ENCODE measurements at regions not wholly inside any gene's neighbourhood (a gene's known extent, or its start where the extent isn't known, plus 50 kb on each side); places are given as distances from the start of the nearest gene placed in this dataset.

- Histone ChIP-seq H3K27me3 (ENCODE audit: control insufficient read depth, insufficient read depth, low read length) (no peaks in the 10 kb centered on the region), H3K4me3 (ENCODE audit: low read depth, low read length) (no peak overlapping the region), H3K36me3 (ENCODE audit: control insufficient read depth, insufficient read depth, low read length) (no peaks in the 10 kb centered on the region)
- DNase-seq (ENCODE audit: low read depth) (no peak), FAIRE-seq (no peak)
- TF ChIP-seq, protein P1, sequence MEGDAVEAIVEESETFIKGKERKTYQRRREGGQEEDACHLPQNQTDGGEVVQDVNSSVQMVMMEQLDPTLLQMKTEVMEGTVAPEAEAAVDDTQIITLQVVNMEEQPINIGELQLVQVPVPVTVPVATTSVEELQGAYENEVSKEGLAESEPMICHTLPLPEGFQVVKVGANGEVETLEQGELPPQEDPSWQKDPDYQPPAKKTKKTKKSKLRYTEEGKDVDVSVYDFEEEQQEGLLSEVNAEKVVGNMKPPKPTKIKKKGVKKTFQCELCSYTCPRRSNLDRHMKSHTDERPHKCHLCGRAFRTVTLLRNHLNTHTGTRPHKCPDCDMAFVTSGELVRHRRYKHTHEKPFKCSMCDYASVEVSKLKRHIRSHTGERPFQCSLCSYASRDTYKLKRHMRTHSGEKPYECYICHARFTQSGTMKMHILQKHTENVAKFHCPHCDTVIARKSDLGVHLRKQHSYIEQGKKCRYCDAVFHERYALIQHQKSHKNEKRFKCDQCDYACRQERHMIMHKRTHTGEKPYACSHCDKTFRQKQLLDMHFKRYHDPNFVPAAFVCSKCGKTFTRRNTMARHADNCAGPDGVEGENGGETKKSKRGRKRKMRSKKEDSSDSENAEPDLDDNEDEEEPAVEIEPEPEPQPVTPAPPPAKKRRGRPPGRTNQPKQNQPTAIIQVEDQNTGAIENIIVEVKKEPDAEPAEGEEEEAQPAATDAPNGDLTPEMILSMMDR (IDR thresholded peaks at IDR 0.05; ENCODE audit: insufficient read depth, low read length, severe bottlenecking) = no peak
Measured at GRCh38 chr12:82209533-82209932, 148.7 kb downstream of the CCDC59 start.

- Histone ChIP-seq H3K4me3 (ENCODE audit: low read depth, low read length) (no peak overlapping the region), H3K27me3 (ENCODE audit: control insufficient read depth, insufficient read depth, low read length) (no peaks in the 10 kb centered on the region), H3K36me3 (ENCODE audit: control insufficient read depth, insufficient read depth, low read length) (no peaks in the 10 kb centered on the region)
- TF ChIP-seq, protein P1 (IDR thresholded peaks at IDR 0.05; ENCODE audit: insufficient read depth, low read length, severe bottlenecking) = no peak
- DNase-seq (ENCODE audit: low read depth) (peak; percentile 23), FAIRE-seq (no peak)
Measured at GRCh38 chr12:82207556-82207955, 150.6 kb downstream of the CCDC59 start.

- peak; percentile 33 for DNase-seq (ENCODE audit: low read depth)
- TF ChIP-seq, protein P1 (IDR thresholded peaks at IDR 0.05; ENCODE audit: insufficient read depth, low read length, severe bottlenecking) = no peak
- no peaks in the 10 kb centered on the region for H3K27me3 ChIP-seq (ENCODE audit: control insufficient read depth, insufficient read depth, low read length)
Measured at GRCh38 chr12:82203086-82203485, 155.1 kb downstream of the CCDC59 start.

DNA sequence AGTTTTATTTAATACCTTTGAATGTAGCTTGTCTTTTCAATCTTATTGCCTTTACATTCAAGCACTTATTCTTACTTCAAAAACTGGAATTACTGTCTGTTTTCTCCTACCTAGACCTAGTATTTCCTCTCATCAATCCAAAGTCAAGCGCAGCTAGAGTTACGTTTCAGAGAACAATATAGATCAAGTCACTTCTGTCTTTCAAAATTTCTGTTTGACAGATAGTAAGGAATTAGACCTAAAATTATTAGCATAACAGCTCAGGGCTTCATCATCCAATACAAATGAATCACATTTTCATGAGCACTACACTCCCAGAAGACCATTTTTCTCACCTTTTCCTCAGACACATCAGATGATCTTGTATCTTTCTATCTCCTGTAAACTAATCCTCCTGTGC, 170.6 kb downstream of the CCDC59 start:
- H3K36me3 ChIP-seq (ENCODE audit: control insufficient read depth, insufficient read depth, low read length) = no peaks in the 10 kb centered on the region
- TF ChIP-seq, protein P1 (IDR thresholded peaks at IDR 0.05; ENCODE audit: insufficient read depth, low read length, severe bottlenecking) = no peak
- no peak overlapping the region for H3K4me3 ChIP-seq (ENCODE audit: low read depth, low read length)
- DNase-seq (ENCODE audit: low read depth) (no peak), FAIRE-seq (no peak)
- no peaks in the 10 kb centered on the region for H3K27me3 ChIP-seq (ENCODE audit: control insufficient read depth, insufficient read depth, low read length)

More at GRCh38 chr12:82203086-82203485, 155.1 kb downstream of the CCDC59 start:
- FAIRE-seq = peak; percentile 50
- Histone ChIP-seq H3K4me3 (ENCODE audit: low read depth, low read length) (no peak overlapping the region), H3K36me3 (ENCODE audit: control insufficient read depth, insufficient read depth, low read length) (no peaks in the 10 kb centered on the region)

DNA sequence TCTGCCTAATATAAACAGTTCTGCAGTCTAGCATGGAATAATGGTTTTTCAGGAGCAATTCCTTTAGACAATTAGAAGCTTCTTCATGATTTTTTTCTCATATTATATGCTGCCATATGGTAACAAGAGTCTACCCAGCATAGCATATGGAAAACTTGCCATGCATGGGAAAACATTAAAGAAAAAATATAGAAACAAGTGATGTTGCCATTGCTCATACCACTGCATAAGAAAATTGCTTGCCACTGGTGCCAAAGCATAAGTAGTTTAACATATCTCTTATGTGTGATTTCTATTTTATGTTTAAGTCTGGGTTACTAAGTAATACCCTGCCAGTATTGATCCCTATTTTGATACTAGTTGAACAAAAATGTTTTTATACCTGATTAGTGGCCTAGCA, 171.2 kb downstream of the CCDC59 start:
- TF ChIP-seq, protein P1 (IDR thresholded peaks at IDR 0.05; ENCODE audit: insufficient read depth, low read length, severe bottlenecking) = no peak
- Histone ChIP-seq H3K36me3 (ENCODE audit: control insufficient read depth, insufficient read depth, low read length) (no peaks in the 10 kb centered on the region), H3K27me3 (ENCODE audit: control insufficient read depth, insufficient read depth, low read length) (no peaks in the 10 kb centered on the region), H3K4me3 (ENCODE audit: low read depth, low read length) (no peak overlapping the region)
- DNase-seq (ENCODE audit: low read depth) = no peak
- no peak for FAIRE-seq

GRCh38 chr12:82186282-82186681, 171.9 kb downstream of the CCDC59 start:
- no peaks in the 10 kb centered on the region for H3K36me3 ChIP-seq (ENCODE audit: control insufficient read depth, insufficient read depth, low read length)
- FAIRE-seq = no peak
- DNase-seq (ENCODE audit: low read depth) = no peak
- TF ChIP-seq, protein P1 (IDR thresholded peaks at IDR 0.05; ENCODE audit: insufficient read depth, low read length, severe bottlenecking) = no peak
- no peaks in the 10 kb centered on the region for H3K27me3 ChIP-seq (ENCODE audit: control insufficient read depth, insufficient read depth, low read length)
- no peak overlapping the region for H3K4me3 ChIP-seq (ENCODE audit: low read depth, low read length)
